Prostate gland (tissue), 2 donors: ENCODE measurements at regions not wholly inside any gene's neighbourhood (a gene's known extent, or its start where the extent isn't known, plus 50 kb on each side); places are given as distances from the start of the nearest gene placed in this dataset.

Source experiments
- POLR2A ChIP-seq: fragments of 450-650 bp; IDR thresholded peaks from one replicate; pipeline ENCODE4 v1.6.1; 2016; ENCODE audit warnings: antibody characterized with exemption, mild to moderate bottlenecking
- POLR2AphosphoS5 ChIP-seq: sonication (generic); formaldehyde crosslinking; IDR thresholded peaks from one replicate; pipeline ENCODE4 v1.6.1; 2017; ENCODE audit warnings: antibody characterized with exemption
- TF ChIP-seq, protein P1 (sequence below), 4 experiments: fragments of 200-600 bp in 2 of 4; fragments of 450-650 bp in 2 of 4; sonication (generic) in 2 of 4; IDR thresholded peaks; 1 replicate in 3 of 4; 2 replicates in 1 of 4; pipeline ENCODE4 v1.5.1; 2016 to 2019; ENCODE audit warnings: antibody characterized with exemption in 4 of 4, mild to moderate bottlenecking in 2 of 4, moderate library complexity in 2 of 4

- TF ChIP-seq, protein P1, sequence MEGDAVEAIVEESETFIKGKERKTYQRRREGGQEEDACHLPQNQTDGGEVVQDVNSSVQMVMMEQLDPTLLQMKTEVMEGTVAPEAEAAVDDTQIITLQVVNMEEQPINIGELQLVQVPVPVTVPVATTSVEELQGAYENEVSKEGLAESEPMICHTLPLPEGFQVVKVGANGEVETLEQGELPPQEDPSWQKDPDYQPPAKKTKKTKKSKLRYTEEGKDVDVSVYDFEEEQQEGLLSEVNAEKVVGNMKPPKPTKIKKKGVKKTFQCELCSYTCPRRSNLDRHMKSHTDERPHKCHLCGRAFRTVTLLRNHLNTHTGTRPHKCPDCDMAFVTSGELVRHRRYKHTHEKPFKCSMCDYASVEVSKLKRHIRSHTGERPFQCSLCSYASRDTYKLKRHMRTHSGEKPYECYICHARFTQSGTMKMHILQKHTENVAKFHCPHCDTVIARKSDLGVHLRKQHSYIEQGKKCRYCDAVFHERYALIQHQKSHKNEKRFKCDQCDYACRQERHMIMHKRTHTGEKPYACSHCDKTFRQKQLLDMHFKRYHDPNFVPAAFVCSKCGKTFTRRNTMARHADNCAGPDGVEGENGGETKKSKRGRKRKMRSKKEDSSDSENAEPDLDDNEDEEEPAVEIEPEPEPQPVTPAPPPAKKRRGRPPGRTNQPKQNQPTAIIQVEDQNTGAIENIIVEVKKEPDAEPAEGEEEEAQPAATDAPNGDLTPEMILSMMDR (IDR thresholded peaks at IDR 0.05): no peak
- TF ChIP-seq POLR2AphosphoS5 (no peak), POLR2A (no peak)
Observed at GRCh38 chr4:125832161-125832560, 517.4 kb downstream of the FAT4 start.
